Ascending aorta (tissue), 2 donors: ENCODE measurements at regions not wholly inside any gene's neighbourhood (a gene's known extent, or its start where the extent isn't known, plus 50 kb on each side); places are given as distances from the start of the nearest gene placed in this dataset.

Experiments used
- DNase-seq, 2 donors: peaks; one replicate each; pipeline ENCODE4 v3.0.0-alpha.2; 2019; ENCODE audit warnings: low spot score in 2 of 2
- H3K27ac ChIP-seq, 2 donors: fragments of 200-600 bp; sonication (generic); one replicate each; pipeline ENCODE4 v1.5.1; 2016 to 2017; ENCODE audit warnings: mild to moderate bottlenecking in 1 of 2
- H3K27me3 ChIP-seq: fragments of 200-600 bp; sonication (generic); one replicate; pipeline ENCODE4 v1.5.1; 2017
- H3K36me3 ChIP-seq, 2 donors: fragments of 200-600 bp; sonication (generic); one replicate each; pipeline ENCODE4 v1.5.1; 2016
- H3K4me1 ChIP-seq, 2 donors: fragments of 200-600 bp; sonication (generic); one replicate each; pipeline ENCODE4 v1.5.1; 2016 to 2017; ENCODE audit warnings: mild to moderate bottlenecking in 1 of 2
- H3K4me3 ChIP-seq, 2 donors: fragments of 200-600 bp; sonication (generic); one replicate each; pipeline ENCODE4 v1.5.1; 2016 to 2017; ENCODE audit warnings: mild to moderate bottlenecking in 1 of 2
- H3K9me3 ChIP-seq, 2 donors: fragments of 200-600 bp; sonication (generic); one replicate each; pipeline ENCODE4 v1.5.1; 2016
- CTCF ChIP-seq, 3 experiments: fragments of 200-600 bp in 2 of 3; fragments of 450-650 bp in 1 of 3; sonication (generic) in 2 of 3; IDR thresholded peaks; one replicate each; pipeline ENCODE4 v1.5.1; 2016 to 2019; ENCODE audit warnings: antibody characterized with exemption in 3 of 3, mild to moderate bottlenecking in 1 of 3, moderate library complexity in 1 of 3
- intact Hi-C: fragments of 100-400 bp; cut with DNase I; formaldehyde crosslinking; loops from one replicate; pipeline ENCODE4 v1.15.1; 2023

- TF ChIP-seq CTCF (IDR thresholded peaks at IDR 0.05), result no peak
- intact Hi-C loops, result no loop called here
- H3K27me3 ChIP-seq, result no peaks in the 10 kb centered on the region
- no peak overlapping the region for H3K27ac ChIP-seq
- H3K36me3 ChIP-seq, result no peaks in the 10 kb centered on the region
- no peak for DNase-seq
- no peaks in the 10 kb centered on the region for H3K9me3 ChIP-seq
- peaks cover 0 to 20% of the 10 kb centered on the region in 2 donors for H3K4me1 ChIP-seq
- no peak overlapping the region for H3K4me3 ChIP-seq
Observed at GRCh38 chr4:41446981-41447725, 90.8 kb upstream of the LIMCH1 start.

- Histone ChIP-seq H3K27ac (no peak overlapping the region), H3K4me3 (no peak overlapping the region), H3K9me3 (no peaks in the 10 kb centered on the region), H3K27me3 (no peaks in the 10 kb centered on the region), H3K4me1 (peaks cover 0 to 18% of the 10 kb centered on the region in 2 donors), H3K36me3 (no peaks in the 10 kb centered on the region)
- no peak for TF ChIP-seq CTCF (IDR thresholded peaks at IDR 0.05)
- intact Hi-C loops, result no loop called here
- no peak for DNase-seq
Observed at GRCh38 chr4:41448934-41449333, 89.0 kb upstream of the LIMCH1 start.

GRCh38 chr4:41451961-41452360 is 86.0 kb upstream of the LIMCH1 start:
- Histone ChIP-seq H3K36me3 (no peaks in the 10 kb centered on the region), H3K9me3 (no peaks in the 10 kb centered on the region), H3K27me3 (no peaks in the 10 kb centered on the region), H3K27ac (no peak overlapping the region), H3K4me1 (peaks cover 0 to 16% of the 10 kb centered on the region in 2 donors), H3K4me3 (no peak overlapping the region)
- intact Hi-C loops, result no loop called here
- DNase-seq, result no peak
- TF ChIP-seq CTCF (IDR thresholded peaks at IDR 0.05), result no peak

GRCh38 chr4:41452484-41453225 is 85.3 kb upstream of the LIMCH1 start:
- H3K9me3 ChIP-seq, result no peaks in the 10 kb centered on the region
- H3K4me3 ChIP-seq, result no peak overlapping the region
- H3K36me3 ChIP-seq, result no peaks in the 10 kb centered on the region
- H3K27me3 ChIP-seq, result no peaks in the 10 kb centered on the region
- intact Hi-C loops, result no loop called here
- no peak for TF ChIP-seq CTCF (IDR thresholded peaks at IDR 0.05)
- H3K4me1 ChIP-seq, result peaks cover 0 to 16% of the 10 kb centered on the region in 2 donors
- no peak for DNase-seq
- no peak overlapping the region for H3K27ac ChIP-seq

GRCh38 chr4:41454423-41454822 is 83.5 kb upstream of the LIMCH1 start:
- no peak overlapping the region for H3K27ac ChIP-seq
- H3K36me3 ChIP-seq, result no peaks in the 10 kb centered on the region
- intact Hi-C loops, result no loop called here
- H3K4me1 ChIP-seq, result peaks cover 0 to 9% of the 10 kb centered on the region in 2 donors
- H3K4me3 ChIP-seq, result no peak overlapping the region
- DNase-seq, result no peak
- H3K9me3 ChIP-seq, result no peaks in the 10 kb centered on the region
- no peaks in the 10 kb centered on the region for H3K27me3 ChIP-seq
- no peak for TF ChIP-seq CTCF (IDR thresholded peaks at IDR 0.05)
